ENCODE measurements at regions not wholly inside any gene's neighbourhood (a gene's known extent, or its start where the extent isn't known, plus 50 kb on each side); places are given as distances from the start of the nearest gene placed in this dataset.

DNA sequence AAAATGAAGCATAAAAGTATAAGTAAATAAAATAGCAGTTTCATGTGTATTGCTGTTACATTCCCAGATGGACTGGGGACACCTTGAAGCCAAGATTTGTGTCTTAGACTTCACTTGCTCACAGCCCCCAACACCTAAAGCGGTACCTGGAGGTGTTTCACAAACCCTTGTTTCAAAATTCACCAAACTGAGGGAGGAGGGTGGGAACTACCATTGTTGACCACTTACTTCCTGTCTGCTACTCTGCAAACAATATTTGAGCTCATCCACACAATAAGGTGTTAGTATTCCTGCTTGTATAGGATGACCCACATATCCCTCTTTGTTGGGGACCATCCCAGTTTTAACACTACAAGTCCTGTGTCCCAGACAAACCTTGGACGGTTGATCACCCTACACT lies 115.9 kb upstream of the SYT6 start:
- intact Hi-C loops (cut with DNase I; ENCODE audit: low total_unique reads) = no loop called here
- H3K9me3 ChIP-seq = no peaks in the 10 kb centered on the region
- no peak overlapping the region for H3K27ac ChIP-seq
- DNase-seq = no peak
- H3K4me3 ChIP-seq = no peak overlapping the region
- WGBS, 5 donors = 86 to 94% (median 89%) methylated on average over 2 of the region's 2 CpGs
- TF ChIP-seq, protein P1, sequence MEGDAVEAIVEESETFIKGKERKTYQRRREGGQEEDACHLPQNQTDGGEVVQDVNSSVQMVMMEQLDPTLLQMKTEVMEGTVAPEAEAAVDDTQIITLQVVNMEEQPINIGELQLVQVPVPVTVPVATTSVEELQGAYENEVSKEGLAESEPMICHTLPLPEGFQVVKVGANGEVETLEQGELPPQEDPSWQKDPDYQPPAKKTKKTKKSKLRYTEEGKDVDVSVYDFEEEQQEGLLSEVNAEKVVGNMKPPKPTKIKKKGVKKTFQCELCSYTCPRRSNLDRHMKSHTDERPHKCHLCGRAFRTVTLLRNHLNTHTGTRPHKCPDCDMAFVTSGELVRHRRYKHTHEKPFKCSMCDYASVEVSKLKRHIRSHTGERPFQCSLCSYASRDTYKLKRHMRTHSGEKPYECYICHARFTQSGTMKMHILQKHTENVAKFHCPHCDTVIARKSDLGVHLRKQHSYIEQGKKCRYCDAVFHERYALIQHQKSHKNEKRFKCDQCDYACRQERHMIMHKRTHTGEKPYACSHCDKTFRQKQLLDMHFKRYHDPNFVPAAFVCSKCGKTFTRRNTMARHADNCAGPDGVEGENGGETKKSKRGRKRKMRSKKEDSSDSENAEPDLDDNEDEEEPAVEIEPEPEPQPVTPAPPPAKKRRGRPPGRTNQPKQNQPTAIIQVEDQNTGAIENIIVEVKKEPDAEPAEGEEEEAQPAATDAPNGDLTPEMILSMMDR (IDR thresholded peaks at IDR 0.05) = no peak
- TF ChIP-seq POLR2AphosphoS5 (IDR thresholded peaks at IDR 0.05) (no peak), EP300 (IDR thresholded peaks at IDR 0.05) (no peak), POLR2A (IDR thresholded peaks at IDR 0.05) (no peak)
- no peaks in the 10 kb centered on the region for H3K4me1 ChIP-seq
- H3K36me3 ChIP-seq = no peaks in the 10 kb centered on the region
- peaks cover 0 to 5% (median 5%) of the 10 kb centered on the region in 3 donors for H3K27me3 ChIP-seq

DNA sequence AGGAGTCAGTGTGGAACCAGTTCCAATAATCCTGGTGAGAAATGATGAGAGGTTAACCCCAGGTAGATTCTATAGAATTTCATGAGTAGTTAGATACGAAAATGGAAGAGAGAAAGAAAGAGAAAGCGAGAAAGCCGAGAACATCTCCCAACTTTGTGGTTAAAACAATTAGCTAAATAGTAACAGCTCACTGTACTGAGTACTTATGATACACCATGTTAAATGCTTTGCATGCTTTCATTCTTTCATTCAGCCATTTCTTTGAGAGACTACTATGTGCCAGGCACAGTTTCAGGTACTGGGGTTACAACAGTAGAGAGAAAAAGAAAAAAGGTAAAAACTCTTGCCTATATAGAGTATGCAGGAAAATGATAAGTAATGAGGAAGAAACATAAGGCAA lies 109.7 kb upstream of the SYT6 start:
- DNase-seq = no peak
- intact Hi-C loops (cut with DNase I; ENCODE audit: low total_unique reads) = no loop called here

DNA sequence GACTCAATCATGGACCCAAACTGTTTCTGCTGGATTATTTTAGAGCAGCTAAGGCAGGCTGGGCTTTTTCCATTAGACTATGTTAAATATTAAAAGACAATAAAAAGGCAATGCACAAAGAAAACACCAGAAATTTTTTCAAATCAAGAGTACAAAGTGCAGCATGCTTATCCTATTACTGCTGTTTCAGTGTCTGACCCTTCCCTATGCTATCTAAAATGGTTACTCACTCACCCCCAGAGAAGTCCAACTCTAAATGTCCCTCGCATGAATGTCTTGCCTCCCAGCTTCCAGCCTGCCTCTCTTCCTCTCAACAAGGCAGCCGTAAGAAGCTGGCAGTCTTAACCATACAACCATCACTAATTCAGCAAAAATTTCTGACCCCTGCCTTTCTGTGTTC lies 108.7 kb upstream of the SYT6 start:
- no peaks in the 10 kb centered on the region for H3K36me3 ChIP-seq
- no peak overlapping the region for H3K4me3 ChIP-seq
- peaks cover 0 to 38% (median 0%) of the 10 kb centered on the region in 3 donors for H3K27me3 ChIP-seq
- intact Hi-C loops (cut with DNase I; ENCODE audit: low total_unique reads) = no loop called here
- WGBS, 5 donors = 50 to 60% (median 54%) methylated on average over 2 of the region's 2 CpGs
- no peak overlapping the region for H3K27ac ChIP-seq
- no peaks in the 10 kb centered on the region for H3K4me1 ChIP-seq
- no peak for DNase-seq
- TF ChIP-seq POLR2AphosphoS5 (IDR thresholded peaks at IDR 0.05) (no peak), EP300 (IDR thresholded peaks at IDR 0.05) (no peak), POLR2A (IDR thresholded peaks at IDR 0.05) (no peak)
- TF ChIP-seq, protein P1 (IDR thresholded peaks at IDR 0.05) = no peak
- no peaks in the 10 kb centered on the region for H3K9me3 ChIP-seq

More for the DNA sequence above, 109.7 kb upstream of the SYT6 start:
- H3K36me3 ChIP-seq = no peaks in the 10 kb centered on the region
- H3K4me1 ChIP-seq = no peaks in the 10 kb centered on the region
- no peak overlapping the region for H3K4me3 ChIP-seq
- TF ChIP-seq POLR2AphosphoS5 (IDR thresholded peaks at IDR 0.05) (no peak), EP300 (IDR thresholded peaks at IDR 0.05) (no peak), POLR2A (IDR thresholded peaks at IDR 0.05) (no peak)
- TF ChIP-seq, protein P1 (IDR thresholded peaks at IDR 0.05) = no peak
- WGBS, 5 donors = 76 to 83% (median 82%) methylated on average over 3 of the region's 3 CpGs
- no peaks in the 10 kb centered on the region for H3K9me3 ChIP-seq
- H3K27me3 ChIP-seq = peaks cover 0 to 38% (median 0%) of the 10 kb centered on the region in 3 donors
- no peak overlapping the region for H3K27ac ChIP-seq

DNA sequence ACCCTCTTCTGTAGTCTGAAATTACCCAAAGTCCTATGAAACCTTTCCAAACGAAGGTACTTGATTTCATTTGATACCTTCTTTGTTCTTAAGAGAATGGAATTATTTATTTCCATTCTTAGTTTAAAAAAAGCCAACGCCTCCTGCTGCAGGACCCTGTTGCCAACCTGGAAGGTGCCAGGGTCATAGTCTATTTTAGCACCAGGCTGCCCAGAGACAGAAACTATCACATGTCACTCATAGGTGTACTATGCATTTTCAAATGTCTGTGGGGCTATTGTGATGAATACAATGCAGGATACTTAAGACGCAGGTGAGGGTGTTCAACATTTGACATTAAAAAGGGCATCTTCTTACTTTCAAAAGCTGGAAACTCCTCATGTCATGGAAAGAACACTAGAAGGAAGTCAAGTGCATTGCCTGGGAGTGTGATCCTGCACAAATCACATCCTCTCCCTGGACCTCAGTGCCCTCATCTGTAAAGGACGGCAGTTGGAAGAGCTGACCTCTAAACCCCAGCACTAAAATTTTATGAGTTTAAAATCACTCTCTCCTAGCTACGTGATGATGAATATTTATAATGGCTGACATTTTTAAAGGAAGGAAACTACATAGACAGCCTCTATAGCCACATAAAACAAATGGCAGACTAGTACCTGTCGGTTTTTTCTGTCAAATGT lies 107.3 kb upstream of the SYT6 start:
- no peaks in the 10 kb centered on the region for H3K4me1 ChIP-seq
- intact Hi-C loops (cut with DNase I; ENCODE audit: low total_unique reads) = no loop called here
- no peak overlapping the region for H3K4me3 ChIP-seq
- 67 to 73% (median 70%) methylated on average over 6 of the region's 6 CpGs for WGBS, 5 donors
- H3K9me3 ChIP-seq = no peaks in the 10 kb centered on the region
- no peak overlapping the region for H3K27ac ChIP-seq
- H3K27me3 ChIP-seq = peaks cover 0 to 44% (median 0%) of the 10 kb centered on the region in 3 donors
- no peak for DNase-seq
- H3K36me3 ChIP-seq = no peaks in the 10 kb centered on the region
- TF ChIP-seq POLR2AphosphoS5 (IDR thresholded peaks at IDR 0.05) (no peak), POLR2A (IDR thresholded peaks at IDR 0.05) (no peak)
- TF ChIP-seq, protein P1 (IDR thresholded peaks at IDR 0.05) = no peak

All from stomach (tissue), 8 donors.